ENCODE measurements at regions not wholly inside any gene's neighbourhood (a gene's known extent, or its start where the extent isn't known, plus 50 kb on each side); places are given as distances from the start of the nearest gene placed in this dataset.

- TF ChIP-seq EZH2phosphoT487 (IDR thresholded peaks at IDR 0.05; ENCODE audit: insufficient read depth, low read depth) (no peak), EZH2 (IDR thresholded peaks at IDR 0.05; ENCODE audit: insufficient read depth, poor library complexity, severe bottlenecking) (no peak)
Measured at GRCh38 chr13:76735641-76736040, 150.6 kb downstream of the KCTD12 start.
